Panc1 (cell line): ENCODE measurements at regions not wholly inside any gene's neighbourhood (a gene's known extent, or its start where the extent isn't known, plus 50 kb on each side); places are given as distances from the start of the nearest gene placed in this dataset.

ENCODE experiments used
- ATAC-seq: fragments of 200-7000 bp; cut with Tn5 transposase; 2 replicates; pipeline ENCODE4 v1.9.1; 2020; ENCODE audit warnings: mild to moderate bottlenecking, moderate library complexity
- BruUV-seq: library from RNA; stranded (reverse); fragments of 400-500 nt; replicated peaks from 2 replicates; lab custom pipeline; 2021; lab: Mats Ljungman, UMichigan
- CTCF ChIA-PET: fragments of 300-600 bp; sonication (Branson Sonifier 250); formaldehyde crosslinking; loops from one replicate; lab custom pipeline; 2022; ENCODE audit warnings: antibody characterized with exemption; lab: Charles Lee
- POLR2A ChIA-PET: fragments of 300-600 bp; sonication (Branson Sonifier 250); formaldehyde crosslinking; loops from one replicate; lab custom pipeline; 2022; ENCODE audit warnings: antibody characterized with exemption; lab: Charles Lee
- DNase-seq: peaks from one replicate; pipeline ENCODE4 v3.0.0-alpha.2; 2010; ENCODE audit warnings: low read depth, low spot score
- H3K27ac ChIP-seq: 2 replicates; pipeline ENCODE4 v1.5.1; 2011; ENCODE audit warnings: mild to moderate bottlenecking, low read length, inconsistent platforms
- H3K27me3 ChIP-seq: fragments of 200-500 bp; sonication (Bioruptor generic); 2 replicates; pipeline ENCODE4 v1.6.0; 2014; ENCODE audit warnings: low read length, inconsistent platforms; ENCODE audit not compliant: control insufficient read depth, insufficient read depth
- H3K36me3 ChIP-seq: fragments of 200-500 bp; sonication (Bioruptor generic); 2 replicates; pipeline ENCODE4 v1.5.1; 2014; ENCODE audit warnings: inconsistent platforms, mild to moderate bottlenecking, low read length, moderate library complexity; ENCODE audit not compliant: control insufficient read depth, insufficient read depth
- H3K4me1 ChIP-seq: 2 replicates; pipeline ENCODE4 v1.5.1; 2011; ENCODE audit warnings: inconsistent platforms, mild to moderate bottlenecking, low read length, moderate library complexity; ENCODE audit not compliant: control insufficient read depth, insufficient read depth
- H3K4me3 ChIP-seq, 2 experiments: 2 replicates each; pipeline ENCODE4 v1.5.1; 2011 to 2012; ENCODE audit warnings: low read depth in 2 of 2, low read length in 2 of 2, mild to moderate bottlenecking in 2 of 2, inconsistent platforms in 1 of 2, moderate library complexity in 1 of 2
- H3K9me3 ChIP-seq: fragments of 200-500 bp; sonication (Bioruptor generic); 2 replicates; pipeline ENCODE4 v1.5.1; 2014; ENCODE audit warnings: low read depth, mild to moderate bottlenecking, inconsistent platforms, low read length, moderate library complexity; ENCODE audit not compliant: control insufficient read depth, insufficient read depth
- POLR2AphosphoS5 ChIP-seq: IDR thresholded peaks from 2 replicates; pipeline ENCODE4 v1.6.1; 2012; ENCODE audit warnings: mild to moderate bottlenecking, low read depth, low read length, moderate library complexity
- SIN3A ChIP-seq: IDR thresholded peaks from 2 replicates; pipeline ENCODE4 v1.6.1; 2012; ENCODE audit warnings: low read depth, mild to moderate bottlenecking, low read length, moderate library complexity, borderline replicate concordance; ENCODE audit not compliant: insufficient read depth
- TCF7L2 ChIP-seq: IDR thresholded peaks from 2 replicates; pipeline ENCODE4 v1.6.1; 2011; ENCODE audit warnings: mild to moderate bottlenecking, low read depth, low read length, inconsistent platforms
- in situ Hi-C: cut with HindIII; loops from 2 replicates; pipeline ENCODE4 v1.10.0; 2016; ENCODE audit warnings: low sequenced_read_pairs, low pct_unique_long_range_greater_than_20kb
- intact Hi-C: fragments of 100-400 bp; cut with micrococcal nuclease; formaldehyde crosslinking; loops from one replicate; pipeline ENCODE4 v1.10.0; 2022; ENCODE audit not compliant: unreplicated experiment
- TF ChIP-seq, protein P1 (sequence below): fragments of 450-650 bp; IDR thresholded peaks from 2 replicates; pipeline ENCODE4 v1.5.1; 2017; ENCODE audit warnings: mild to moderate bottlenecking
- TF ChIP-seq, protein P2 (sequence below), 2 experiments: IDR thresholded peaks; 2 replicates each; pipeline ENCODE4 v1.6.1; 2011 to 2012; ENCODE audit warnings: low read depth in 2 of 2, control low read depth in 1 of 2, low read length in 1 of 2, mild to moderate bottlenecking in 1 of 2, moderate library complexity in 1 of 2; ENCODE audit not compliant: insufficient read depth in 1 of 2

DNA sequence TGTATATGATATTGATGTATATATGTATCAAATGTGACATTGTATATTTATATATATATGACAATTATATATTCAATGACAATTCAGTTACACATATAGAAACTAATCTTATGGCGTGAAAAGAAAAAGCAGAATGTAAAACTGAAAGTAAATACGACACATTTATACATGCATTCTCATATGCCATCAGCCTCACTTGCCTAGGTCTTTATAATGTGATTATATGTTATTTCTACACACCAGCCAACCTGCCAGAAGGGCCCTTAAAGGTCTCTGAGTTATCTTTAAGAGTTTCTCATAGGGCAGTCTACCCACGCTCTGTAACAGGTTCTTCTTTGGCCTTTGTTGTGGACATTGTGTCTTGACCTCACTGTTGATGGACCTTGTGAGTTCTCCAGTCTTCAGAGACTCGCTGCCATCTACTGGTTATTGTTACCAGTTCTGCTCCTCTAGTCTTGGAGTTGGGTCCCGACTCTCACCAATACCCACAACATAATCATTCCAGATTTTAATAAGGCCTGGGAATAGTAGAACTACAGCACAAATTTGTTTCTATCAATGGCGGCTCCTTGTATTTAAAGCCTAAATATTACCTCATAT lies 371.5 kb upstream of the GOLIM4 start:
- H3K4me3 ChIP-seq, result no peak overlapping the region
- ATAC-seq (no peak), DNase-seq (no peak)
- in situ Hi-C loops, result no loop called here
- intact Hi-C loops, result no loop called here
- TF ChIP-seq, protein P1, sequence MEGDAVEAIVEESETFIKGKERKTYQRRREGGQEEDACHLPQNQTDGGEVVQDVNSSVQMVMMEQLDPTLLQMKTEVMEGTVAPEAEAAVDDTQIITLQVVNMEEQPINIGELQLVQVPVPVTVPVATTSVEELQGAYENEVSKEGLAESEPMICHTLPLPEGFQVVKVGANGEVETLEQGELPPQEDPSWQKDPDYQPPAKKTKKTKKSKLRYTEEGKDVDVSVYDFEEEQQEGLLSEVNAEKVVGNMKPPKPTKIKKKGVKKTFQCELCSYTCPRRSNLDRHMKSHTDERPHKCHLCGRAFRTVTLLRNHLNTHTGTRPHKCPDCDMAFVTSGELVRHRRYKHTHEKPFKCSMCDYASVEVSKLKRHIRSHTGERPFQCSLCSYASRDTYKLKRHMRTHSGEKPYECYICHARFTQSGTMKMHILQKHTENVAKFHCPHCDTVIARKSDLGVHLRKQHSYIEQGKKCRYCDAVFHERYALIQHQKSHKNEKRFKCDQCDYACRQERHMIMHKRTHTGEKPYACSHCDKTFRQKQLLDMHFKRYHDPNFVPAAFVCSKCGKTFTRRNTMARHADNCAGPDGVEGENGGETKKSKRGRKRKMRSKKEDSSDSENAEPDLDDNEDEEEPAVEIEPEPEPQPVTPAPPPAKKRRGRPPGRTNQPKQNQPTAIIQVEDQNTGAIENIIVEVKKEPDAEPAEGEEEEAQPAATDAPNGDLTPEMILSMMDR, result peak; percentile 21; the same call in 1 of the 2 replicates
- TF ChIP-seq POLR2AphosphoS5, result no peak
- ChIA-PET CTCF (no interaction called here), POLR2A (no interaction called here)
- no TSS peak for BruUV-seq
- no peaks in the 10 kb centered on the region; the same call in 1 of the 2 replicates for H3K9me3 ChIP-seq
- H3K27ac ChIP-seq, result no peak overlapping the region
- no peaks in the 10 kb centered on the region for H3K36me3 ChIP-seq
- no peaks in the 10 kb centered on the region for H3K4me1 ChIP-seq
- no peaks in the 10 kb centered on the region for H3K27me3 ChIP-seq

DNA sequence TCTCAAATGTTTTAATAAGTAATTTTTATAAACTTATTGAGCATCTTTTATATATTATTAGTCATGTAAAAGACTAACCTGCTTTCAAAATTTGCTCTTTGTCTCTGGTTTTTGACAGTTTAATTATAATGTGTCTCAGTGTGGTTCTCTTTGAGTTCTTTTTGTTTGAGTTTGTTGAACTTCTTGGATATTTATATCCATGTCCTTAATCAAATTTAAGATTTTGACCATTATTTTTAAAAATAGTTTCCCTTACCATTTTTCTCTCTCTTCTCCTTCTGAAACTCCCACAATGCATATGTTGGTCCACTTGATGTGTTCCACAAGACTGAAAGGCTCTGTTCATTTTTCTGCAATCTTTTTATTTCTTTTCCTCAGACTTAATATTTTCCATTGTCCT lies 366.1 kb upstream of the GOLIM4 start:
- no peaks in the 10 kb centered on the region; the same call in 1 of the 2 replicates for H3K9me3 ChIP-seq
- no peaks in the 10 kb centered on the region for H3K27me3 ChIP-seq
- ChIA-PET CTCF (no interaction called here), POLR2A (no interaction called here)
- H3K4me3 ChIP-seq, result no peak overlapping the region
- H3K36me3 ChIP-seq, result no peaks in the 10 kb centered on the region
- no peak overlapping the region for H3K27ac ChIP-seq
- in situ Hi-C loops (no loop called here), intact Hi-C loops (no loop called here)
- no peaks in the 10 kb centered on the region for H3K4me1 ChIP-seq
- no peak for TF ChIP-seq POLR2AphosphoS5
- TF ChIP-seq SIN3A, result no peak
- no peak for TF ChIP-seq TCF7L2
- TF ChIP-seq, protein P2, sequence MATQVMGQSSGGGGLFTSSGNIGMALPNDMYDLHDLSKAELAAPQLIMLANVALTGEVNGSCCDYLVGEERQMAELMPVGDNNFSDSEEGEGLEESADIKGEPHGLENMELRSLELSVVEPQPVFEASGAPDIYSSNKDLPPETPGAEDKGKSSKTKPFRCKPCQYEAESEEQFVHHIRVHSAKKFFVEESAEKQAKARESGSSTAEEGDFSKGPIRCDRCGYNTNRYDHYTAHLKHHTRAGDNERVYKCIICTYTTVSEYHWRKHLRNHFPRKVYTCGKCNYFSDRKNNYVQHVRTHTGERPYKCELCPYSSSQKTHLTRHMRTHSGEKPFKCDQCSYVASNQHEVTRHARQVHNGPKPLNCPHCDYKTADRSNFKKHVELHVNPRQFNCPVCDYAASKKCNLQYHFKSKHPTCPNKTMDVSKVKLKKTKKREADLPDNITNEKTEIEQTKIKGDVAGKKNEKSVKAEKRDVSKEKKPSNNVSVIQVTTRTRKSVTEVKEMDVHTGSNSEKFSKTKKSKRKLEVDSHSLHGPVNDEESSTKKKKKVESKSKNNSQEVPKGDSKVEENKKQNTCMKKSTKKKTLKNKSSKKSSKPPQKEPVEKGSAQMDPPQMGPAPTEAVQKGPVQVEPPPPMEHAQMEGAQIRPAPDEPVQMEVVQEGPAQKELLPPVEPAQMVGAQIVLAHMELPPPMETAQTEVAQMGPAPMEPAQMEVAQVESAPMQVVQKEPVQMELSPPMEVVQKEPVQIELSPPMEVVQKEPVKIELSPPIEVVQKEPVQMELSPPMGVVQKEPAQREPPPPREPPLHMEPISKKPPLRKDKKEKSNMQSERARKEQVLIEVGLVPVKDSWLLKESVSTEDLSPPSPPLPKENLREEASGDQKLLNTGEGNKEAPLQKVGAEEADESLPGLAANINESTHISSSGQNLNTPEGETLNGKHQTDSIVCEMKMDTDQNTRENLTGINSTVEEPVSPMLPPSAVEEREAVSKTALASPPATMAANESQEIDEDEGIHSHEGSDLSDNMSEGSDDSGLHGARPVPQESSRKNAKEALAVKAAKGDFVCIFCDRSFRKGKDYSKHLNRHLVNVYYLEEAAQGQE (IDR thresholded peaks at IDR 0.05; ENCODE audit: insufficient read depth in 1 of 2, low read depth in 2 of 2, low read length in 1 of 2), result no peak
- TF ChIP-seq, protein P1, result no peak
- ATAC-seq (no peak), DNase-seq (no peak)
- no TSS peak for BruUV-seq
